A549 (cell line): ENCODE measurements at regions not wholly inside any gene's neighbourhood (a gene's known extent, or its start where the extent isn't known, plus 50 kb on each side); places are given as distances from the start of the nearest gene placed in this dataset.

Source experiments
- CEBPB ChIP-seq, 2 experiments: fragments of >200 bp in 1 of 2; sonication (Bioruptor Twin) in 1 of 2; formaldehyde crosslinking in 1 of 2; IDR thresholded peaks; 2 replicates each; pipeline ENCODE4 v1.6.1; 2012 to 2016
- CHD2 ChIP-seq: fragments of 150-350 bp; IDR thresholded peaks from 2 replicates; pipeline ENCODE4 v1.6.1; 2014; ENCODE audit warnings: low read length; ENCODE audit not compliant: partially characterized antibody
- CTCF ChIP-seq: fragments of >200 bp; sonication (Bioruptor Twin); formaldehyde crosslinking; IDR thresholded peaks from 3 replicates; pipeline ENCODE4 v1.5.1; 2016
- ELK1 ChIP-seq: fragments of 150-350 bp; IDR thresholded peaks from 2 replicates; pipeline ENCODE4 v1.6.1; 2014; ENCODE audit warnings: low read depth, mild to moderate bottlenecking, low read length
- ESRRA ChIP-seq: fragments of 150-350 bp; IDR thresholded peaks from 2 replicates; pipeline ENCODE4 v1.6.1; 2014; ENCODE audit warnings: mild to moderate bottlenecking, low read length, borderline replicate concordance
- HDAC2 ChIP-seq: fragments of 200-600 bp; sonication (generic); IDR thresholded peaks from 2 replicates; pipeline ENCODE4 v1.6.1; 2016
- JUN ChIP-seq, 2 experiments: fragments of >200 bp; sonication (Bioruptor Twin); formaldehyde crosslinking; IDR thresholded peaks; 2 replicates in 1 of 2; 3 replicates in 1 of 2; pipeline ENCODE4 v1.6.1; 2016 to 2017
- MAX ChIP-seq: IDR thresholded peaks from 2 replicates; pipeline ENCODE4 v1.6.1; 2012
- POLR2A ChIP-seq: IDR thresholded peaks from 2 replicates; pipeline ENCODE4 v1.6.1; 2012; ENCODE audit warnings: mild to moderate bottlenecking, low read length
- POLR2AphosphoS2 ChIP-seq: conservative IDR thresholded peaks from 2 replicates; pipeline ENCODE4 v1.6.1; 2012; ENCODE audit warnings: low read length, improper control_type of control experiment, inconsistent platforms
- REST ChIP-seq: fragments of 200-600 bp; sonication (generic); IDR thresholded peaks from 2 replicates; pipeline ENCODE4 v1.6.1; 2016; ENCODE audit warnings: antibody characterized with exemption, mild to moderate bottlenecking, moderate library complexity
- RFX5 ChIP-seq: fragments of 450-650 bp; IDR thresholded peaks from 2 replicates; pipeline ENCODE4 v1.7.1; 2014; ENCODE audit warnings: antibody characterized with exemption, mild to moderate bottlenecking, moderate library complexity
- RNF2 ChIP-seq: fragments of 200-600 bp; sonication (generic); IDR thresholded peaks from 2 replicates; pipeline ENCODE4 v1.6.1; 2016; ENCODE audit warnings: low read depth, mild to moderate bottlenecking, antibody characterized with exemption, moderate library complexity, borderline replicate concordance
- SMC3 ChIP-seq: fragments of >200 bp; sonication (Bioruptor Twin); formaldehyde crosslinking; IDR thresholded peaks from 3 replicates; pipeline ENCODE4 v1.6.1; 2018; ENCODE audit warnings: inconsistent platforms

GRCh38 chr21:30028537-30028936 is 88.7 kb upstream of the GRIK1 start:
- TF ChIP-seq CTCF (no peak), POLR2A (no peak), SMC3 (no peak), HDAC2 (no peak), ESRRA (no peak), MAX (no peak), ELK1 (no peak), REST (no peak), RFX5 (no peak), RNF2 (no peak), JUN (IDR thresholded peaks at IDR 0.05) (no peak), CEBPB (IDR thresholded peaks at IDR 0.05) (no peak), POLR2AphosphoS2 (no peak), CHD2 (no peak)
